Activated CD8-positive, alpha-beta memory T cell treated with anti-CD3 and anti-CD28 coated beads for 1 hour (primary cell): ENCODE measurements at regions not wholly inside any gene's neighbourhood (a gene's known extent, or its start where the extent isn't known, plus 50 kb on each side); places are given as distances from the start of the nearest gene placed in this dataset.
A peak's percentile ranks its signal among the peaks of the same experiment; 100 is the strongest.
"Not testable (repeated sequence)": the region's sequence is repeated elsewhere in the genome, so short reads cannot be mapped to it uniquely, and the experiment has no call there.

Source experiments
- DNase-seq, 2 donors: peaks; one replicate each; pipeline ENCODE4 v3.0.0-alpha.2; 2020; ENCODE audit warnings: low read depth in 1 of 2; ENCODE audit errors: extremely low read depth in 1 of 2

DNA sequence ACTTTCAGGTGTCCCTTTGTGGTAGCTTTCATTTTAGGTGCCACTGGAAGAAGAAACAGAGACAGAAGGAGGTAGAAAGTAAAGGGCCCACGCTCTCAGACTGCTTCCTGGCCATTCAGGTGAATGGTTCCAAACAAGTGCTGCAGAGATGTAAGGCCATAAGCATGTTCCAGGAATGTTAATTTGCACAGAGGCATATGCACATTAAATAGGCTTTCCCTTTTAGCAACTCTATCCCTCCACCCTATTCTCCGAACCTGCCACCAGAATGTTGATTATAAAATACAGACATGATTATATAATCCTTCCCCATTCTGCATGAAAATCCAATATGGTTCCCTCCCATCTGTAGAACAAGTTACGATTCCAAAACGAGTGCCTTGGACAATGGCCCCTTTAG, 297.2 kb downstream of the C6orf118 start:
- DNase-seq, result no peak

DNA sequence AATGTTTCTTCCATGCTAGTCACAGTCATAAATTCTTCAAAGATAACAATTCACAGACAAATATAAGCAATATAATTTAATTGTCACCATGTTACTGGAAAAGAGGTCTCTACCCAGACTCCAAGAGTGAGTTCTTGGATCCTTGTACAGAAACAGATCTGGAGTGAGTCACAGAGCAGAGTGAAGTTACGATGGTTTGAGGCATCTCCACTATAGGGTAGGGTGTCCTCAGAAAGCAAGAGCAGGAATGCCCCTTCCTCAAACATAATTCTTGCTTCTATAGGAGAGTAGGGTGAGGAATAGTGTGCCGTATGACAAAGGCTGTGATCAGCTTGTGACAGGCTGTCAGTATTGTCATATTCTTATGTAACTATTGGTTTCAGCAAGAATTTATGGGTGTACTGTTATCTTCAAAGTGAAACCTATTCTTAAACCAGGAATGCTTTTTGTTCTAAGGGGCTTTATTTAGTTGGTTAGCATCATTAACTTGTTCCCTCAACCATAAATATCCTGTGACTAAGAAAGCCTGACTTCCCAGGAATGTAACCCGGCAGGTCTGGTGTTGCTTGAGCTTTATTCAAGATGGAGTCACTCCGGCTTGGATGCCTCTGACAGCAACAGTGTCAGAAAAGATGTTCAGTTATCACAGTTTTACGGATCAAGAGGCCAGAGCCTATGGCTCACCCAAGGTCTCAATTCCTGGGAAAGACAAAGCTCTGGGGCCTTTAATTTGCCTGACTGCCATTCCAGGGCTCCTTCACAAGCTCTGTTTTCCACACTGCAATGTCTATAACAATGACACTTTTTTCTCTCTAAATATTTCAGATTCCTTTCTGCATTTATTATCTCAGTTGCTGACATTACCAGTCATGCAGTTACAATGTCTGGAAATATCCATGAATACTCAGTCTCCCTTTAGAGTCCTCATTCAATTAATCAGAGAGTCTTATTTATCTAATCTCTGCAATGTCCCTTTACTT, 298.6 kb downstream of the C6orf118 start:
- no peak for DNase-seq

DNA sequence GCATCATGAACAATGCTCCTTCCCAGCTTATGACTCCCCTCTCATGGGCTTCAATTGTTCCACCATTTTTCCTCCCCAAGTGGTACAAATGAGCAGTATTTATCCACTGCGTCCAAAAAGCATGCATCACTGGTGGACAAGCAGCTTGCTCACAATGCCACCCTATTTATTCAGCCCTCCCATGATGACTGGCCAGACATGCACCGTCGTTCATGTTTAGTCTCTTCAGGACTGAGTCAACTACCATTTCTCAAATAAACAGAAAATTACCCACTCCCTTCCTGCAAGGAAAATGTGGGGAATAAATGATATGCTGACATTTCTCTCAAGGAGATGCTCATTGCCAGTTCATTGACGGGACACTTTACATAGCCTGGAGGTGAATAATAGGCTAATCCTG, 300.4 kb downstream of the C6orf118 start:
- no peak for DNase-seq

DNA sequence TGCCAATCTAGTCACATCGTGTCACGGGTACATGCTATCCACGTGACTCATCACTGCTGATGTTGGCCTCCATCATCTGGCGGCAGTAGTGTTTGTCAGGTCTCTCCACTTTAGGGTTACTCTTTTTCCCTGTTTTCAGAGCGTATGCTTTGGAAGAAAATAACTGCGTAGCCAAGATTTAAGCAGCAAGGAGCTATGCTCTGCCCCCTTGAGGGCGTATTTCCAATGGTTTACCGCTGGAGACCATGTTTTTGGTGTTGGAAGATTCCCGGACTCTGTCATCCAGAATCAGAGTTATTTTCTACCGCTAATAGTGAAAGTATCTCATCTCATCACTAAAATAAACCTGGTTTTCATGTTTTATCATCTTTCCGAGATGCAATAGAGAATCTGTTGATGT, 306.5 kb downstream of the C6orf118 start:
- no peak for DNase-seq

DNA sequence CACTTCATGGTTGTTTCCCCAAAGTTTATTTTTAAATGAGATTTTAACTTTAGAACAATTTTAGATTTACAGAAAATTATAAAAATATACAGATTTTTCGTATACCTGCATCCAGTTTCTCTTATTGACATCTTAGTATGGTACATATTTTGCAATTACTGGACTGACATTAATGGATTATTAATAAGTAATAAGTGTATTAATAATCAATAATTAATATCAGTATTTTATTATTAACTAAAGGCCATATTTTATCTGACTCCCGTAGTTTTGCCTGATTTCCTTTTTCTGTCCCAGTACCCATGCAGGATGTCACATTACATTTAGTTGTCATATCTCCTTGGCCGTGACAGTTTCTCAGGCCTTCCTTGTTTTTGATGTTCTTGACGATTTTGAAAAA, 307.0 kb downstream of the C6orf118 start:
- no peak for DNase-seq

DNA sequence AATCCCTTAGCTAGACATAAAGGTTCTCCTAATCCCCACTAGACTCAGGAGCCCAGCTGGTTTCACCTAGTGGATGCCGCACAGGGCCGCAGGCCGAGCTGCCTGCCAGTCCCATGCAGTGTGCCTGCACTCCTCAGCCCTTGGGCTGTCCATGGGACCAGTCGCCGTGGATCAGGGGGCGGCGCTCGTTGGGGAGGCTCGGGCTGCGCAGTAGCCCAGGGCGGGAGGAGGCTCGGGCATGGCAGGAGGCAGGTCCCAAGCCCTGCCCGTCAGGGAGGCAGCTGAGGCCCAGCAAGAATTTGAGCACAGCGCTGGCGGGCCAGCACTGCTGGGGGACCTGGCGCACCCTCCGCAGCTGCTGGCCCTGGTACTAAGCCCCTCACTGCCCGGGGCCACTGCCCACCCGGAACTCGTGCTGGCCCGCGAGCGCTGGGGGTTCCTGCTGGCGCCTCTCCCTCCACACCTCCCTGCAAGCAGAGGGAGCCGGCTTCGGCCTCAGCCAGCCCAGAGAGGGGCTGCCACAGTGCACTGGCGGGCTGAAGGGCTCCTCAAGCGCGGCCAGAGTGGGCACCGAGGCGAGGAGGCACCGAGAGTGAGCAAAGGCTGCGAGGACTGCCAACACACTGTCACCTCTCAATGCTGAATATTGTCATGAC, 307.8 kb downstream of the C6orf118 start:
- DNase-seq, result no peak

DNA sequence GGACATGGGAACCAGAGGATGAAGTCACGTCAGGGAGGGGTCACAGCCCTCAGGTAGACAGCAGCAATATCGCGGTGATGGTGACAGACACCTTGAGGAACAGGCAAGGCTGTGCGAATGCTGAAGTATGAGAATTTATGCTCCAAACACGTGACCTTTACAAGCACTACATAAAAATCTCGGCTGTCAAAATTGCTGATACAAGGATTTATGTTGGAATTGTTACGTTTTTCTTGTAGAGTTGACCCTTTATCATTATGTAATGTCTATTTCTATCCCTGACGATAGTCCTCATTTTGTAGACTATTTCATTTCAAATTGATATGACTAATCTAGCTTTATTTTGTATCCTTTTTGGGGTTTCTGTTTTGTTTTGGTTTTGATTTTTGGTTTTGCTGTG, 311.1 kb downstream of the C6orf118 start:
- DNase-seq, result no peak

DNA sequence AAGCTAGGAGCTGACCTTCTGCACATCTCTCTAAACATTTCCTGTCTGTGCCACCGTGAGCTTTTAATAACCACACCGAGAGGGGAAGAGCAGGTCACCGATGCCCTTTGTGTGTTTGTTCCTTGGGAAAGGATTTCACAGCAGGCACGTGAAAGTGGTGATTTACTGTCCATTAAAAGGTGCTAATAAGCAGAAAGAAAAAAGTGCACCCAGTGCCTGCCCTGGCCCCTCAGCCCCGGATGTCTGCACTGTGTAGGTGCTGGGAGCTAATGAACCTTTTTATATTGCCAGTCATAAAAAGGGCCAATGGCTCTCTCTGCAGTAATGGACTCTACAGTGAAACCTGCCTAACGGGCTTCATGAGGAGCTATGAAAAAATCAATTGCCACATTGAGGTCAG, 312.6 kb downstream of the C6orf118 start:
- DNase-seq, result no peak

DNA sequence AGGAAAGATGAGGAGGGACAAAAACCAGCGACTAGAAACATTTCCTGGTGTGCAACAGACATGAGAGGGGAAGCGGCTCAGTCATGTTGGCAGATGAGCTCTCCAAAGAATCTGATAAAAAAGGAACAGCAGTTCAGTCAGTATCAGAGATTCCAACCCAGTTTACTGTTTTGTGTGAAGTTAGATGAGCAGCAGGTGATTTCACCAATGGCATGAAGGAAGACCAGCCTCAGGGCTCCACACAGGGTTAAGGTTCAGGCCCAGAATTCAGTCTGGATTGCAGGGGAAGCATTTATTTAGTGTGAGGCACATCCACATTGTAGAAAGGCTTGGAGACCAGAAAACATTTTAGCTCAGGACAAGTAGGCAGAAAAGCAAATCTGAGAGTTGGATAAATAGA, 317.8 kb downstream of the C6orf118 start:
- DNase-seq, result no peak

DNA sequence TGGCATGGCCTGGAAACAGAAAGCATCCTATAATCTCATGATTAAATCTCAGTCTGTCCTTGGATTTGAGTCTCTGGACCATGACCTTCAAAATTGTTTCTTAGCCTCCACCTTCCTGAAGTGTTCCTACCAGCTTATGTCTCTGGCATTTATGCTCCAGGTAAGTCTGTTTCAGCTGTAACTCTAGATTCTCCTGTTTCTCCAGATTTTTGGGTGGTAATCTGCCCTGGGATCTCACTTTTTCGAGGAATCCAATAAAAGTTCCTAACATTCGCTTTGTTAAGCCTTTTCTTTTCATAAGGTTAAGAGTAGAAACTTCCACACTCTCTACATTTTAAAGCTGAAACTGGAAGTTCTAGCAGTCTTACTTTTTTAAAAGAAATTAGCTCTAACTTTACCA, 318.5 kb downstream of the C6orf118 start:
- no peak for DNase-seq

DNA sequence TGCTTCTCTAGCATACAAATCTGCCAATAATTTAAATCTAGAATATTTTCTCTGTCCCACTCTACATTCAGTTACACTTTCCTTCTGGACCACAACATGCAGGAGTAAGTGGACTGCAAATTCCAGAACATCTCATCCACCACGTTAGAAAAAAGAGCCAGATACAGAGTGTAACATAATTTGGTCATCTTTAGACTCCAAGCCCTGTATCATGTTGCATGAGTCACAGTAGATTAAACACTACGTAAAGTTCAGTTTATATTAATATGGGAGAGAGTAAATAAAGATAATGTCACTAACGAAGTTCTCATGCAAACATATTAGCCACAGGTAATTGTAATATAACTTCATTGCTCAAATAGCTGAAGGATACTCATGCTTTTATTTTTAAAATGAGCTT, 327.0 kb downstream of the C6orf118 start:
- no peak for DNase-seq

DNA sequence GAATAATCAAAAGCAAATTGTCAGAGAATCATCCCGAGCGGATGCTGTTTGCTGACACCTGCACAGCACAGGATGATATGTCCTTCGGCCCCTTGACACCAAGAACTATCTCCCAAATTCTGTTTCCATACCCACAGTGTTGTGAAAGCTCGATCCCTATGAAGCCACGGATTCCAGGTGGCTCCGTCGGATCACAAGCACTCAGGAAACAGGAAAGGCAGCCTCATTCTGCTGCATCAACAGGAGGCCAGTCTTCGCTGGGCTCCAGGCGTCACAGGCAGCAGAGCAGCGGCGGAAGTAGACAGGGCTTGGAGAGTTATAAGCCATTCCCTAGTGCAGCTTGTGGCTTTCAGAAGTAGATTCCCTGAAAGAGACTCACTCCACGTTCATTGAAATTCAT, 342.3 kb downstream of the C6orf118 start:
- no peak for DNase-seq

DNA sequence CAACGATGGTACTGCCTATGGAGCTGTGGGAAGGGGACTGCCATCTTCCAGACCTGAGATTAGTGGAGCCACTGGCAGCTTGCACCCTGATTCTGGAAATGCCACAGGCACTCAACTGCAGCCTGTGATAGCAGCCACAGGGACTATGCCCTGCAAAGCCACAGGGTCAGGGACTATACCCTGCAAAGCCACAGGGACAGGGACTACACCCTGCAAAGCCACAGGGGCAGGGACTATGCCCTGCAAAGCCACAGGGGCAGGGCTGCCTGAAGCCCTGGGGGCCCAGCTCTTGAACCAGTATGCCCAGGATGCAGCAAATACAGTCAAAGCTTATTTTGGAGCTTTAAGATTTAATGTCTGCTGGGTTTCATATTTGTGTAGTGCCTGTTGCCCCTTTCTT, 346.6 kb downstream of the C6orf118 start:
- DNase-seq, result no peak

DNA sequence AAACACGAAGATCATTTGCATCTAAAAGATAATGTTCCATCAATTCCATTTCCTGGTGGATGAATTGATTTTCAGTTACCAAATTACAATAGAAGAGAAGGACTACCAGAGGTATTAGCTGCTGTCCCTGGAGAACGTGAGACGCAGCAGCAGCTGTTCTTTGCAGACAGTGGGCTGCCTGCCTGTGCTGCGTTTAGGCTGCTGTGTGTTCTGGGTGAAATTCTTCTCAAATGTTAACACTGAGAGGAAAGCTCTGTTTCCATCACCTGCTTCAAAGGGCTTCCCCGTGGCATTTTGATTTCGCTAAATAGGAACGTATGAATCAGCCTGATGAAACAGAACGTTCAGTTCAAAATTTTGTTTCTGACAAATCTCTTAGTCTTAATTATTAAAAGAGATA, 362.2 kb downstream of the C6orf118 start:
- no peak for DNase-seq

DNA sequence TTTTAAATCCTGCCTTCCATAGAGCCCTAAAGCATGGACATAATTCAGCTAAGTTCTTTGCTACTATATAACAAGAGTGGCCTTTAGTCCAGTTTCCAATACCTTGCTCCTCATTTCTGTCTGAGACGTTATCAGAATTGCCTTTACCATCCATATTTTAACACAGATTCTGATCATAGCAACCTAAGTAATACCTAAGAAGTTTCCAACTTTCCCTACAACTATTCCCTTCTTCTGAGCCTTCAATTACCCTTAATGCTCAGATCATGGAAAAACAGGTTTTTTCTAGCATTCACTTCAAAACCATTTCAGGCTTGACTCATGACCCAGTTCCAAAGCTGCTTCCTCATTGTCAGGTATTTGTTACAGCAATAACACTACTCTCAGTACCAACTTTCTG, 367.1 kb downstream of the C6orf118 start:
- no peak for DNase-seq

DNA sequence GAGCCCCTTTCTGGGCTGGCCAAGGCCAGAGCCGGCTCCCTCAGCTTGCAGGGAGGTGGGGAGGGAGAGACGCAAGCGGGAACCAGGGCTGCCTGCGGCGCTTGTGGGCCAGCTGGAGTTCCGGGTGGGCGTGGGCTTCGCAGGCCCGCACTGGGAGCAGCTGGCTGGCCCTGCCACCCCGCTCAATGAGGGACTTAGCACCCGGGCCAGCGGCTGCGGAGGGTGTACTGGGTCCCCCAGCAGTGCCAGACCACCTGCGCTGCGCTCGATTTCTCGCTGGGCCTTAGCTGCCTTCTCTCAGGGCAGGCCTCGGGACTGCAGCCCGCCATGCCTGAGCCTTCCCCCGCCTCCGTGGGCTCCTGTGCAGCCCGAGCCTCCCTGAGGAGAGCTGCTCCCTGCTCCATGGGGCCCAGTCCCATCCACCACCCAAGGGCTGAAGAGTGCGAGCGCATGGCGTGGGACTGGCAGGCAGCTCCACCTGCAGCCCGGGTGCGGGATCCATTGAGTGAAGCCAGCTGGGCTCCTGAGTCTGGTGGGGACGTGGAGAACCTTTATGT, 376.1 kb downstream of the C6orf118 start:
- not testable (repeated sequence) for DNase-seq

DNA sequence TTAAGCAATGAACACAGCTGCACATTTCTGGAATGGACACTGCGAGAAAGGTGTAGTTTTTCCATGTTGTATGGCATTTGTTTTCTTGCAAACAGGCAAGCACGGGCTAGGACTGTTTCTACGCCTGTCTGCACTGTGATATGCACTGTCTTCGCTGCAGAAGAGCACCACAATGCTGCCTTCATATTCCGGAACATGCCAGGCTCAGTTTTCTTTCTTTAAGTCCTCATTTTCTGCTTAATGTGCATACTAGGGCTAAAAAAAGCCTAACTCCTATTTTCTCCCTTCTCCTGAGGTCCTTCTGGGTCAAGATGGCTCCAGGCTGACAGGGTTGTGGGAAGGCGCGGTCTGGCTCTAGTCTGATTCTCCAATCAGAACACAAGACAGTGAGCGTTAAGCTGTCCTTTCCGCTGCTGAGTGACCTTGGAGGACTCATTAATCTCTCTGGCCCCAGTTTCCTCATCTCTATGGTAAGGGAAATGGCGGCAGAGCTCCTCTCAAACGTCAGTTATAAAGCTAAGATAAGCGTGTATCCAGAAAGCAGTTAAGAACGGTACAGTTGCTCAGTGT, 379.9 kb downstream of the C6orf118 start:
- no peak for DNase-seq

DNA sequence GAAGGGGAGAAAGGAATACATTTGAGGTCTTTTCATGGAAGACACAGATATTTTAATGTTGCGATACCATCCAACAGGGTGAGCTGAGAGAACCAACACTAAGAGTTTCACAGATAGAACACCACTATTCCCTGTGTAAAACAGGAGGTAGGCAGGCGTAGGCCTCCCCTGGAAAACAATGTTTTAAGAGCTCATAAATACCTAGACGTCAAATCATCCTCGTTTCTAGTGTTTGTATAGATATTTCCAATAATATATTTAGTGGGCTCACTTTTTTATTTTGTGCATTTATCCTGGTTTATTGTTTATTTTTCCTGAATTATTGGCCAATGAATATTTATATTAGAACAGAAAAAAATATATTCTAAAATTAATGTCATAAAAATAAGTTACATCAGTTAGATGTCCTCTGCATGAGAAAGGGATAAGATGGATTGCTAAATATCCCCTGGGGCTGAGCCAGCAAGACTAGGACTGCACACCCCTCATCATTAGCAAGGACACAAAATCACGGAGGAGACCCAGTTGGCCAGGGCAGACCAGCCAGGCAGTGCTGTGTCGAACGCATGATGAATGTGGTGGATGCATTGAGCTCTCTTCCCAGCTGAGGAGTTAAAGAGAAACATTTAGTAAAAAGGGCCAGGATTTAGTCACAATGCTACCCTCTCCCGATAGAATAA, 380.5 kb downstream of the C6orf118 start:
- no peak for DNase-seq

DNA sequence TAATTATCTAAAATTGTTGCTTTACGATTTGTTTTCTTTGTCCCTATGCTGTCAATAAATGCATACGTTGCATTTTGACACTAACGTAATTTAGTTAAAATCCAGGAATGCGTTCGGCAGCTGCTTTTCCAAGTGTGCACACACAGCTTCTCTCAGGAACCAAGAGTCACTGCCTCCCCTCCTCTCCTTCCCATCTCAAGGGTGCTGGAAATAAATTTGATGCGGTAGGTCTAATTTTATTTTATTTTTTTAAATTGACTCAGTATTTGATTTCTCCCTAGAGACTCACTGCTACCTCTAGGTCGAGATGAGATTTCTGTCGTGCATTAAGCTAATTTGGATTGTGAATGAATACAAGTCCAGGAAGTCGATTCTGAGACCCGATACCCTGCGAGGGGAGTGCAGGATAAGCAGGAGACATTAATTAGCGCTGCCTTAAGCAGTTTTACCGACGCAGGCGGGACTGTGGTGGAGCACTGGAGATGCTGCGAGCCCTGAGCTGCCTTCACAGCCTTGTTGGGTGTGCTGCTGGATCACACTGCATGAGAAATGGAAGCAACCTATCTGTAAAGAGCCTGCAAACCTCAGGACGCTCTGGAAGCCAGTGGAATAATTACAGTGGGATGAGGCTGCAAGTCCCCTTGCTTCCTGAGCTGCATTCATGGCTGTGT, 381.2 kb downstream of the C6orf118 start:
- no peak for DNase-seq

DNA sequence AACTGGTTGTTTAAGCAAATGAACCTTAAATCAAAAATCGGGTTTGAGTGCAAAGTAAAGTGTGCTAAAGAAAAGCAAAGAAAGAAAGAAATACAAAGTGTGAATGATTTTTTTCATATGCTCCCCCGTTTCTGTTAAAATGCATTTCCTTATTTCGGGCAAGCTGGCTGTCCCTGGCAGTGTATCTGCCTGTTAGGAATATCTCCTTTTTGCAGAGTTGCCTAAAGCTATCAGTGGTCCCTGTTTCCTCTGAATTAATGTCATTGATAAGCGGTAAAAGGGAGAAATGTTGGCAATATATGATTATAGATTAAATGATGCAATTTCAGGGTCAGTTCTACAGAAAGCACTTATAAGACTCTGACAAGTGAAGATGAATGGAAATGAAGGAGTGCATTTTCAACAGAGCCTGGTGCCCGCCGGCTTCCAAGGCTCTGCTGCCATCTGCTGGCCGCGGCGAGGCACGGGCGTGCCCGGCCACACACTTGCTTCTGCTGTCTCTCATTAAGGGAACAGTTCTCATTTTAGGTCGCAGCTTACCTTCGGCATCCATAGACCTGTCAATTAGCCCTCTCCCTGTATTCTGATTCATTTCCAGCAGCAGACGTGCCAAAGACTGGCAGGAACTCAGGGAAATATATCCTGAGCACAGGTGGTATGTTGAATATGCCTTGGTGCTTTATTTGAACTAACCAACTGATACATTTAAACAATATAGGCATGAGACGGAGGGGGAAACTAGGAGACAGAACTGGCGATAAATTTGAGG, 381.9 kb downstream of the C6orf118 start:
- DNase-seq, result peak in 1 of 2 donors; percentile 32
